ENCODE measurements at regions not wholly inside any gene's neighbourhood (a gene's known extent, or its start where the extent isn't known, plus 50 kb on each side); places are given as distances from the start of the nearest gene placed in this dataset.

DNA sequence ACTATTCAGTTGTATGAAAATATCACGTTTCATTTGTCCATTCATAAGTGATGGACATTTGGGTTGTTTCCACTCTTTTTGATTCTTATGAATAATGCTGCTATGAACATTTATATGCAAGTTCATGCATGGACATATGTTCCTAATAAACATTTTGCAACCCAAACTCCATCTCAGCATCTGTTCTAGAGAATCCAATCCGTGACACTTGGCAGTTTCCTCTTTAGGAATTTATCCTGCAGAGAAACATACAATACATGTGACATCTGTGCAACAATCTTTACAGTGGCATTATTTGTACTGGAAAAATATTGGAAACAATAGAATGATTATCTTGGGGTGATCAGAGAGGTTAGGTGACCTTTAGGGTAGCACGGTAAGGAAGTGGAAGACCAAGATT is 290.8 kb upstream of the SRRM4 start:
- H2AK5ac ChIP-seq (ENCODE audit: low read depth, low read length), result no peak overlapping the region
- FAIRE-seq (no peak), DNase-seq (ENCODE audit: low read depth in 1 of 2, low spot score in 2 of 2) (no peak)
- no peaks in the 10 kb centered on the region for H3K79me2 ChIP-seq (ENCODE audit: control insufficient read depth in 1 of 2, insufficient read depth in 2 of 2, low read length in 2 of 2)
- no peak overlapping the region for H3K9ac ChIP-seq (replicated peaks in 1 of 4; ENCODE audit: extremely low read depth in 1 of 4, low read depth in 3 of 4, low read length in 3 of 4)
- H3K36me3 ChIP-seq (ENCODE audit: control insufficient read depth in 2 of 4, insufficient read depth in 4 of 4, low read length in 3 of 4), result no peaks in the 10 kb centered on the region
- H3K9me3 ChIP-seq (ENCODE audit: insufficient read depth in 2 of 2, low read depth in 1 of 2, low read length in 1 of 2), result no peaks in the 10 kb centered on the region
- TF ChIP-seq PHF8 (conservative IDR thresholded peaks at IDR 0.05; ENCODE audit: low read depth, low read length) (no peak), KDM1A (IDR thresholded peaks at IDR 0.05; ENCODE audit: borderline replicate concordance, low read length) (no peak)
- H3K14ac ChIP-seq (ENCODE audit: insufficient read length), result no peak overlapping the region
- no peak overlapping the region for H2BK120ac ChIP-seq (replicated peaks; ENCODE audit: low read depth, low read length)
- no peak overlapping the region for H2BK15ac ChIP-seq (ENCODE audit: low read length)
- no peaks in the 10 kb centered on the region for H4K20me1 ChIP-seq (replicated peaks in 1 of 2; ENCODE audit: control insufficient read depth in 1 of 2, insufficient read depth in 2 of 2, low read length in 2 of 2)
- no peaks in the 10 kb centered on the region; the same call in 1 of the 2 replicates for H3K23me2 ChIP-seq (ENCODE audit: low read depth, low read length)
- H3K18ac ChIP-seq (ENCODE audit: extremely low read depth, low read length), result no peak overlapping the region
- 81% methylated on average over 3 of the region's 3 CpGs; no CpG with 5 or more reads in 1 of the 2 experiments for WGBS, 2 experiments (ENCODE audit: extremely low coverage in 1 of 2, insufficient coverage in 1 of 2, insufficient read length in 1 of 2, insufficient replicate concordance in 2 of 2, low coverage in 1 of 2, low lambda C conversion rate in 2 of 2, missing lambda C conversion rate in 1 of 2)
- ChIA-PET POLR2A (ENCODE audit: partially characterized antibody) (no interaction called here), CTCF (ENCODE audit: partially characterized antibody) (interaction anchor here (0.9 to 1.9 kb wide), 3 partner anchors 11 to 23 kb away, joined by 3 to 5 read pairs (median 4); no protein-coding TSS in a partner anchor)
- H4K5ac ChIP-seq (ENCODE audit: insufficient read length, low read depth, low read length), result no peak overlapping the region
- no peaks in the 10 kb centered on the region for H3K79me1 ChIP-seq (ENCODE audit: low read depth, low read length)
- H2AFZ ChIP-seq (ENCODE audit: low read length), result no peak overlapping the region
- no peak overlapping the region for H2BK12ac ChIP-seq (ENCODE audit: low read depth, low read length)
- no peak overlapping the region for H2BK5ac ChIP-seq (ENCODE audit: low read depth, low read length)
- H3K4me2 ChIP-seq (ENCODE audit: insufficient read depth in 1 of 2, low read depth in 2 of 2, low read length in 2 of 2), result no peak overlapping the region
- H3K4me3 ChIP-seq (ENCODE audit: extremely low read depth in 1 of 4, insufficient read depth in 2 of 4, low read depth in 3 of 4, low read length in 4 of 4), result no peak overlapping the region
- no peak overlapping the region for H3K4ac ChIP-seq (replicated peaks; ENCODE audit: insufficient read length, low read depth, low read length)
- no peak overlapping the region for H4K8ac ChIP-seq (ENCODE audit: extremely low read depth, insufficient read depth, low read length)
- no peaks in the 10 kb centered on the region for H3K27me3 ChIP-seq (replicated peaks in 1 of 4; ENCODE audit: control insufficient read depth in 3 of 4, extremely low read depth in 1 of 4, insufficient read depth in 3 of 4, low read length in 3 of 4)
- no peak overlapping the region for H3K27ac ChIP-seq (ENCODE audit: low read depth, low read length)
- H3K56ac ChIP-seq (replicated peaks; ENCODE audit: insufficient read length, low read depth, low read length), result no peak overlapping the region
- H3K23ac ChIP-seq (ENCODE audit: insufficient read length), result no peak overlapping the region
- H3K4me1 ChIP-seq (replicated peaks in 1 of 4; ENCODE audit: control insufficient read depth in 3 of 4, insufficient read depth in 4 of 4, low read length in 3 of 4), result peaks cover 0 to 2% (median 0%) of the 10 kb centered on the region in 4 experiments; a peak in 1 of 7 replicates
- no peak overlapping the region for H2BK20ac ChIP-seq (ENCODE audit: low read length)
- no peak overlapping the region for H4K91ac ChIP-seq (replicated peaks; ENCODE audit: insufficient read length, low read length)
